Tibial nerve (tissue), 3 donors: ENCODE measurements at regions not wholly inside any gene's neighbourhood (a gene's known extent, or its start where the extent isn't known, plus 50 kb on each side); places are given as distances from the start of the nearest gene placed in this dataset.

Experiments
- CTCF ChIP-seq, 5 experiments: fragments of 200-600 bp in 3 of 5; fragments of 450-650 bp in 2 of 5; sonication (generic) in 3 of 5; IDR thresholded peaks; one replicate each; pipeline ENCODE4 v1.5.1; 2016 to 2019; ENCODE audit warnings: antibody characterized with exemption in 5 of 5, mild to moderate bottlenecking in 3 of 5, moderate library complexity in 2 of 5
- POLR2A ChIP-seq, 2 donors: fragments of 450-650 bp; IDR thresholded peaks; one replicate each; pipeline ENCODE4 v1.6.1; 2017; ENCODE audit warnings: antibody characterized with exemption in 2 of 2, mild to moderate bottlenecking in 2 of 2, moderate library complexity in 2 of 2

GRCh38 chr2:156242874-156243273 is 89.6 kb downstream of the NR4A2 start:
- TF ChIP-seq POLR2A (IDR thresholded peaks at IDR 0.05) (no peak), CTCF (IDR thresholded peaks at IDR 0.05) (no peak)
